ENCODE measurements at regions not wholly inside any gene's neighbourhood (a gene's known extent, or its start where the extent isn't known, plus 50 kb on each side); places are given as distances from the start of the nearest gene placed in this dataset.

DNA sequence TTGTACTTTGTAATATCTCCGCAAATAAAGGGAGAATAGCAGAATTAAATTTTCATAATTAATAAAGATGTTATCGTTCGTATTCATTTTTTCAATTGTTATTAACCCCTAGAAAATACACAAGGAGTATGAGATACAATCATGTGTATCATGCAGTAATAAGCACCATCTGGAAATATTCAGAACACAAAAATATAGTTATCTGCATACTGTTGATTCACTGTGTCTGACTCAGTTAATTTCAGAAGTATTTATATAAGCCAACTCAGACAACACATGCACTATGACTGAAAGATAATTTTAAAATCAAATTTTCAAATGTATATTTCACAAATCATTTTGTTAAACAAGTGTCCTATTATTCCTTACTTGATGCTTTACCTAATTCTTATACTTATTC lies 1954.8 kb downstream of the ARAP2 start:
- no peaks in the 10 kb centered on the region for H3K9me3 ChIP-seq
- TF ChIP-seq, protein P1, sequence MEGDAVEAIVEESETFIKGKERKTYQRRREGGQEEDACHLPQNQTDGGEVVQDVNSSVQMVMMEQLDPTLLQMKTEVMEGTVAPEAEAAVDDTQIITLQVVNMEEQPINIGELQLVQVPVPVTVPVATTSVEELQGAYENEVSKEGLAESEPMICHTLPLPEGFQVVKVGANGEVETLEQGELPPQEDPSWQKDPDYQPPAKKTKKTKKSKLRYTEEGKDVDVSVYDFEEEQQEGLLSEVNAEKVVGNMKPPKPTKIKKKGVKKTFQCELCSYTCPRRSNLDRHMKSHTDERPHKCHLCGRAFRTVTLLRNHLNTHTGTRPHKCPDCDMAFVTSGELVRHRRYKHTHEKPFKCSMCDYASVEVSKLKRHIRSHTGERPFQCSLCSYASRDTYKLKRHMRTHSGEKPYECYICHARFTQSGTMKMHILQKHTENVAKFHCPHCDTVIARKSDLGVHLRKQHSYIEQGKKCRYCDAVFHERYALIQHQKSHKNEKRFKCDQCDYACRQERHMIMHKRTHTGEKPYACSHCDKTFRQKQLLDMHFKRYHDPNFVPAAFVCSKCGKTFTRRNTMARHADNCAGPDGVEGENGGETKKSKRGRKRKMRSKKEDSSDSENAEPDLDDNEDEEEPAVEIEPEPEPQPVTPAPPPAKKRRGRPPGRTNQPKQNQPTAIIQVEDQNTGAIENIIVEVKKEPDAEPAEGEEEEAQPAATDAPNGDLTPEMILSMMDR (IDR thresholded peaks at IDR 0.05), result no peak
- 92% methylated on average over 3 of the region's 3 CpGs for WGBS, 2 donors
- H3K4me1 ChIP-seq, result no peaks in the 10 kb centered on the region
- no peak overlapping the region for H3K4me3 ChIP-seq
- DNase-seq (no peak), ATAC-seq (no peak)
- no peaks in the 10 kb centered on the region for H3K36me3 ChIP-seq
- H3K27me3 ChIP-seq, result no peaks in the 10 kb centered on the region
- intact Hi-C loops (cut with DNase I), result no loop called here
- H3K27ac ChIP-seq, result no peak overlapping the region

DNA sequence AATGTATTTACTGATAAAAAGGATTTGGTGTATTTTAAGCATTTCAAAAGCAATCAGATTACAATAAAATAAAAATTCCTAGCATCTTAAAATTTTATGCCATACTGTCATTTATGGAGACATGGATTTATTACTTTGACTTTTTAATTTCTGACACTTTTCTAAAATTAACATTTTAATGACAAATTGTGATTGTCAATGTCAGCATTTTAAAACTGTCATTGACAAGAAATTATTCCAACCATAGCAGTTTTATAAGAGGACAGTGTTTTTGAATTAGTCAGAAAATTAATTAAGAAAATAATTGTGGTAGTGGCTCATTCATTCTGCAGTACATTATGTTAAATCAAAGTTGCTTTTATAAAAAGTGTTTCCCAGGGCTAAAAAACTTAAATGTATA lies 1954.4 kb downstream of the ARAP2 start:
- Histone ChIP-seq H3K4me1 (no peaks in the 10 kb centered on the region), H3K36me3 (no peaks in the 10 kb centered on the region), H3K4me3 (no peak overlapping the region), H3K27ac (no peak overlapping the region), H3K27me3 (no peaks in the 10 kb centered on the region), H3K9me3 (no peaks in the 10 kb centered on the region)
- TF ChIP-seq, protein P1 (IDR thresholded peaks at IDR 0.05), result no peak
- intact Hi-C loops (cut with DNase I), result no loop called here
- ATAC-seq (no peak), DNase-seq (no peak)

DNA sequence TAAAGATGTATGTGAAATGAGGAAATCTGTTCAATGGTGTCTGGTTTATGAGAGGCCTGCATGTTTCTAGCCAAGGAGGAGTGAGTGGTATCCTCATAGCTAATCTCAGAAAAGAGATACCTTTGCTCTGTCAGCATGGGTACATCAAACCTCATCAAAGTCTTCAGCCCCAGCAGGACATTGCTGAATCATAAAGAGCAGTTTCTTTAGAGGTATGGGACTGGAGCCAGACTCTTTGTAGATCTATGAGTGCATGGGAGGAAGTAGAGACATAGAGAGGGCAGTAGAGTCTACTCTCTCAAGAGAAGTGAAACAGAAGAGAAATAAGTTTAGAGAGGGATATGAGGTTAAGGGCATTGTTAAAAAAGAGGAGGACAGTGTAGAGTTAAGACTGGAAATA lies 1950.9 kb downstream of the ARAP2 start:
- intact Hi-C loops (cut with DNase I), result no loop called here
- no peaks in the 10 kb centered on the region for H3K36me3 ChIP-seq
- H3K27me3 ChIP-seq, result no peaks in the 10 kb centered on the region
- no peak for DNase-seq
- no peaks in the 10 kb centered on the region for H3K4me1 ChIP-seq
- ATAC-seq, result no peak
- H3K9me3 ChIP-seq, result peaks cover 0 to 4% (median 0%) of the 10 kb centered on the region in 11 donors
- TF ChIP-seq, protein P1 (IDR thresholded peaks at IDR 0.05), result no peak
- no peak overlapping the region for H3K4me3 ChIP-seq
- no peak overlapping the region for H3K27ac ChIP-seq

DNA sequence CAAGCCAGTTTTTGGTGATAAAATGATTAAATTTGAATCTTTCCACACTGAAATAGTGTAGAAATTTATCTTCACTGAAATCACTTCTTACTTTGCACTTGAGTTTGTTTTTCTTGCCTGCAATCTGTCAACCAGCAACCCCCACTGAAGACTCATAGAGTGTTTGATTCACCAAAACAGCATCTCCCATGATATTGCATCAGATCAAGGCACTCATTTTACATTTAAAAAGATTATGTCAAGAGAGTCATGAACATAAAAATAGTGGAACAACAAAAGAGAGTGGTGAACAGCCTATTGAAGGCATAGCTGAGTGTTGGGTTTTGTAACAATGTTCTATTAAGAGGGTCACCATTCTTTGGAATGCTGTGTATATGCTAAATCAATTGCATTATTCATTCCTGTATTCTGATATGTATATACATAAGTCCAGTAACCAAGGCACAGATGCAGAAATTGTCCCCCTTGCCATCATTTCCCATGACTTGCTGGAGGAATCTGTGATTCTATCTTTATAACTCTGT lies 1934.9 kb downstream of the ARAP2 start:
- Histone ChIP-seq H3K4me1 (no peaks in the 10 kb centered on the region), H3K36me3 (no peaks in the 10 kb centered on the region), H3K9me3 (no peaks in the 10 kb centered on the region), H3K27me3 (no peaks in the 10 kb centered on the region), H3K27ac (no peak overlapping the region), H3K4me3 (no peak overlapping the region)
- intact Hi-C loops (cut with DNase I), result no loop called here
- no peak for DNase-seq
- TF ChIP-seq, protein P1 (IDR thresholded peaks at IDR 0.05), result no peak
- ATAC-seq, result no peak

DNA sequence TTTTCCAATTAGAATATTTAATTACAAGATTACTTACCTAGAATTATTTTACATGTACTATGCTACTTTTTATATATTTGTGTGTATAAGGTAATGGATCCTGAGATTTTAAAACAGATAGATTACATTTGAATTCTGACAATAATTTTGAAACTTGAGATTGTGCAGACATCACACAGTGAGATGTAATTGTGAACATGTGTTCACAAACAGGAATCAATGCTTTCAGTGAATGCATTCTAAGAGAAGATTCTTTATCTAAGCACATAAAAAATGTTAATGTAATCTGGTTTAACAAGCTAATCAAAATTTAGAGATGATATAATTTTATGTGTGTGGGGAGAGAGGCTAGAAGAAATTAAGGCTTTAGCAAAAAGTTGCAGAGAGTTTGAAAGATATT lies 1925.5 kb downstream of the ARAP2 start:
- Histone ChIP-seq H3K27me3 (no peaks in the 10 kb centered on the region), H3K27ac (no peak overlapping the region), H3K4me1 (no peaks in the 10 kb centered on the region), H3K36me3 (no peaks in the 10 kb centered on the region), H3K4me3 (no peak overlapping the region), H3K9me3 (peaks cover 0 to 5% (median 0%) of the 10 kb centered on the region in 11 donors)
- intact Hi-C loops (cut with DNase I), result no loop called here
- DNase-seq, result no peak
- ATAC-seq, result no peak
- TF ChIP-seq, protein P1 (IDR thresholded peaks at IDR 0.05), result no peak
